Ecto neural progenitor cell (in vitro differentiated cells): ENCODE measurements at regions not wholly inside any gene's neighbourhood (a gene's known extent, or its start where the extent isn't known, plus 50 kb on each side); places are given as distances from the start of the nearest gene placed in this dataset.
"Not testable (repeated sequence)": the region's sequence is repeated elsewhere in the genome, so short reads cannot be mapped to it uniquely, and the experiment has no call there.

ENCODE experiments used
- DNase-seq: peaks from one replicate; pipeline ENCODE4 v3.0.0-alpha.2; 2018; ENCODE audit warnings: low spot score

- no peak for DNase-seq
Measured at GRCh38 chr2:13607139-13607538, 890.4 kb downstream of the TRIB2 start.

GRCh38 chr2:13611939-13612338 is 895.2 kb downstream of the TRIB2 start:
- no peak for DNase-seq

GRCh38 chr2:13616059-13616458 is 899.3 kb downstream of the TRIB2 start:
- DNase-seq = no peak

GRCh38 chr2:13616616-13617015 is 899.9 kb downstream of the TRIB2 start:
- DNase-seq = no peak

- DNase-seq = no peak
Measured at GRCh38 chr2:13628122-13628521, 911.4 kb downstream of the TRIB2 start.

GRCh38 chr2:13638181-13638580 is 921.4 kb downstream of the TRIB2 start:
- no peak for DNase-seq

- DNase-seq = no peak
Measured at GRCh38 chr2:13649918-13650317, 933.2 kb downstream of the TRIB2 start.

GRCh38 chr2:13650586-13651180 is 933.9 kb downstream of the TRIB2 start:
- peak; percentile 54 for DNase-seq

GRCh38 chr2:13651684-13652131 is 935.0 kb downstream of the TRIB2 start:
- DNase-seq = no peak

GRCh38 chr2:13652531-13653313 is 936.0 kb downstream of the TRIB2 start:
- no peak for DNase-seq

GRCh38 chr2:13654416-13654815 is 937.7 kb downstream of the TRIB2 start:
- no peak for DNase-seq

GRCh38 chr2:13660231-13660630 is 943.5 kb downstream of the TRIB2 start:
- no peak for DNase-seq

GRCh38 chr2:13662055-13662454 is 945.3 kb downstream of the TRIB2 start:
- no peak for DNase-seq

- no peak for DNase-seq
Measured at GRCh38 chr2:13666582-13667414, 950.1 kb downstream of the TRIB2 start.

GRCh38 chr2:13667415-13667757 is 950.6 kb downstream of the TRIB2 start:
- DNase-seq = no peak

- DNase-seq = no peak
Measured at GRCh38 chr2:13669607-13670006, 952.9 kb downstream of the TRIB2 start.

GRCh38 chr2:13673821-13674220 is 957.1 kb downstream of the TRIB2 start:
- DNase-seq = not testable (repeated sequence)

- DNase-seq = no peak
Measured at GRCh38 chr2:13676269-13676668, 956.2 kb upstream of the LRATD1 start.

- DNase-seq = no peak
Measured at GRCh38 chr2:13681936-13682335, 950.6 kb upstream of the LRATD1 start.

- no peak for DNase-seq
Measured at GRCh38 chr2:13682540-13683272, 949.8 kb upstream of the LRATD1 start.

- DNase-seq = no peak
Measured at GRCh38 chr2:13686262-13686661, 946.3 kb upstream of the LRATD1 start.

- DNase-seq = no peak
Measured at GRCh38 chr2:13694673-13695072, 937.8 kb upstream of the LRATD1 start.
